DOHH2 (cell line): ENCODE measurements at regions not wholly inside any gene's neighbourhood (a gene's known extent, or its start where the extent isn't known, plus 50 kb on each side); places are given as distances from the start of the nearest gene placed in this dataset.

ENCODE experiments used
- H3F3A ChIP-seq: fragments of 200-600 bp; sonication (generic), shearing (Covaris generic); 2 replicates; pipeline ENCODE4 v1.6.0; 2016; ENCODE audit warnings: antibody characterized with exemption, mild to moderate bottlenecking; ENCODE audit not compliant: control insufficient read depth, insufficient read depth
- H3K27ac ChIP-seq: fragments of 200-600 bp; sonication (generic); 2 replicates; pipeline ENCODE4 v1.5.1; 2014; ENCODE audit warnings: low read depth, mild to moderate bottlenecking, low read length, moderate library complexity
- H3K27me3 ChIP-seq: fragments of 200-600 bp; sonication (generic); 2 replicates; pipeline ENCODE4 v1.6.1; 2014; ENCODE audit warnings: mild to moderate bottlenecking, low read length, mixed read lengths; ENCODE audit not compliant: control insufficient read depth
- H3K36me3 ChIP-seq: fragments of 200-600 bp; sonication (generic); 2 replicates; pipeline ENCODE4 v1.6.1; 2014; ENCODE audit warnings: mild to moderate bottlenecking, low read length, moderate library complexity, mixed read lengths; ENCODE audit not compliant: control insufficient read depth
- H3K4me1 ChIP-seq: fragments of 200-600 bp; sonication (generic); 2 replicates; pipeline ENCODE4 v1.6.1; 2014; ENCODE audit warnings: mild to moderate bottlenecking, low read length, mixed read lengths; ENCODE audit not compliant: control insufficient read depth
- H3K4me2 ChIP-seq: fragments of 200-600 bp; sonication (generic); 2 replicates; pipeline ENCODE4 v1.6.0; 2014; ENCODE audit warnings: mild to moderate bottlenecking, low read length, moderate library complexity
- H3K4me3 ChIP-seq: fragments of 200-600 bp; sonication (generic); 2 replicates; pipeline ENCODE4 v1.5.1; 2014; ENCODE audit warnings: mild to moderate bottlenecking, low read length, mixed read lengths
- H3K79me2 ChIP-seq: fragments of 200-600 bp; sonication (generic); 2 replicates; pipeline ENCODE4 v1.6.1; 2014; ENCODE audit warnings: mild to moderate bottlenecking, low read length, mixed read lengths; ENCODE audit not compliant: control insufficient read depth
- H3K9me2 ChIP-seq: fragments of 200-600 bp; sonication (generic); replicated peaks from 2 replicates; pipeline ENCODE4 v1.6.1; 2014; ENCODE audit warnings: mild to moderate bottlenecking, low read length, mixed read lengths; ENCODE audit not compliant: control insufficient read depth
- H3K9me3 ChIP-seq: fragments of 200-600 bp; sonication (generic); 2 replicates; pipeline ENCODE4 v1.6.1; 2014; ENCODE audit warnings: antibody characterized with exemption, low read length, mixed read lengths; ENCODE audit not compliant: control insufficient read depth, insufficient read depth
- H4K20me1 ChIP-seq: fragments of 200-600 bp; sonication (generic); 2 replicates; pipeline ENCODE4 v1.6.0; 2014; ENCODE audit warnings: low read depth, mild to moderate bottlenecking, antibody characterized with exemption, low read length, moderate library complexity; ENCODE audit not compliant: control insufficient read depth, insufficient read depth
- EZH2phosphoT487 ChIP-seq: fragments of 200-600 bp; sonication (generic); IDR thresholded peaks from 2 replicates; pipeline ENCODE4 v1.6.1; 2017; ENCODE audit warnings: borderline replicate concordance, mild to moderate bottlenecking, antibody characterized with exemption, low read length, moderate library complexity, mixed read lengths
- TF ChIP-seq, protein P1 (sequence below): fragments of 200-600 bp; sonication (generic); IDR thresholded peaks from one replicate; pipeline ENCODE4 v1.5.1; 2014; ENCODE audit warnings: antibody characterized with exemption, mild to moderate bottlenecking, low read depth, low read length; ENCODE audit not compliant: poor library complexity, severe bottlenecking

DNA sequence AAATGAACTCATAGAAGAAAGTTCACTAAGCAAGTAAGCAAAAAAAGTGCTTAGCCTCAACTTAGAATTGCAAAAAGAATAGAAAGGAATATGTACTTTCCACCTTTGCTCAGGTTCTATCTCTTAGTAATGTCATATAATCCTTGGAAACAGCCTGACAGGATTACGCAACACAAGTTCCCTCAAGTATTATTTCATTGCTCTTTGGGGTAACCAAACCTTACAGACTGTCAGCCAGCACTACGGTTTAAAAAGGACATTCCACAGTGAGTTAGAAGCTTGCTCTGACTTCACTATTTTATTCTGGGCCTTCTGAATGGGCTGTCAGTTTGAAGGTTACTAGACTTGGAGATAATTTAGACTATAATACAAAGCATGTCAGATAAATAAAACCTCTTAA lies 264.0 kb downstream of the ATXN7L3B start:
- Histone ChIP-seq H4K20me1 (no peaks in the 10 kb centered on the region), H3K27me3 (no peaks in the 10 kb centered on the region), H3K4me2 (no peak overlapping the region), H3K9me2 (no peaks in the 10 kb centered on the region), H3K9me3 (no peaks in the 10 kb centered on the region), H3K79me2 (no peaks in the 10 kb centered on the region), H3K4me3 (no peak overlapping the region), H3F3A (no peaks in the 10 kb centered on the region), H3K36me3 (no peaks in the 10 kb centered on the region), H3K27ac (no peak overlapping the region), H3K4me1 (no peaks in the 10 kb centered on the region)
- no peak for TF ChIP-seq EZH2phosphoT487
- TF ChIP-seq, protein P1, sequence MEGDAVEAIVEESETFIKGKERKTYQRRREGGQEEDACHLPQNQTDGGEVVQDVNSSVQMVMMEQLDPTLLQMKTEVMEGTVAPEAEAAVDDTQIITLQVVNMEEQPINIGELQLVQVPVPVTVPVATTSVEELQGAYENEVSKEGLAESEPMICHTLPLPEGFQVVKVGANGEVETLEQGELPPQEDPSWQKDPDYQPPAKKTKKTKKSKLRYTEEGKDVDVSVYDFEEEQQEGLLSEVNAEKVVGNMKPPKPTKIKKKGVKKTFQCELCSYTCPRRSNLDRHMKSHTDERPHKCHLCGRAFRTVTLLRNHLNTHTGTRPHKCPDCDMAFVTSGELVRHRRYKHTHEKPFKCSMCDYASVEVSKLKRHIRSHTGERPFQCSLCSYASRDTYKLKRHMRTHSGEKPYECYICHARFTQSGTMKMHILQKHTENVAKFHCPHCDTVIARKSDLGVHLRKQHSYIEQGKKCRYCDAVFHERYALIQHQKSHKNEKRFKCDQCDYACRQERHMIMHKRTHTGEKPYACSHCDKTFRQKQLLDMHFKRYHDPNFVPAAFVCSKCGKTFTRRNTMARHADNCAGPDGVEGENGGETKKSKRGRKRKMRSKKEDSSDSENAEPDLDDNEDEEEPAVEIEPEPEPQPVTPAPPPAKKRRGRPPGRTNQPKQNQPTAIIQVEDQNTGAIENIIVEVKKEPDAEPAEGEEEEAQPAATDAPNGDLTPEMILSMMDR = no peak

DNA sequence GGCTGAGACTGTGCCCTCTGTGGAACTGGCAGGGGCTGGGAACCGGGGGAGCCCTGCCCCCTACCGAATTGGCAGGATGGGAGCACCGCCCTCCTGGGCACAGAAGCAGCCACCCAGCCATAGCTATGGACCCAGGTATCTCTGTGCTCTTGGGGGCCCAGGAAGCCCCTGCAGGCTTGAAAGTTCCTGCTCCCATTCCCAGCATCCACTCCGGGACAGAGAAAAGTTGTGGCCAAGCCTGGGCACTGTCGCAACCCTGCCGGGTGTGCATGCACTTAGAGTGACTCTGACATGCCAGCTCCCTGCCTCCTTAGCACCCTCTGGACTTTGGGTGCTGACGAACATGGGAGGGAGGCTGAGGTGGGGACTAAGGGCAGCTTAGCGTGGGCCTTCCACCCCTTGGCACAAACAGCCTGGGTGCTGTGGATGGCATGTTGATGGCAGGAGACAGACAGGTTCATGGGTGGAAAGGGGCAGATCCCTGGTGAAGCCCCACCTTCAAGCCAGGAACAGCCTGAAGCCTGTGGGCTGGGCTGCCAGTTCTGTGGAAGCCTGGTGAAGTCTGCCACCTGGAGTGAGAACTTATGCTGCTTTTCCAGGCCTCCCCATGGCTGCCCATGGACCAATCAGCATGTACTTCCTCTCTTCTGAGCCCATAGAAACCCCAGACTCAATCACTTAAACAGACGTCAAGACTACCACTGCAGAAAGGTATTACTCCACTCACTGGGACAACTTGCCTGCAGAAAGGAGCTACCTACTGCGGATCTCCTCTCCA lies 279.0 kb downstream of the ATXN7L3B start:
- no peak overlapping the region for H3K4me3 ChIP-seq
- no peaks in the 10 kb centered on the region for H3K4me1 ChIP-seq
- H3F3A ChIP-seq = no peaks in the 10 kb centered on the region
- no peaks in the 10 kb centered on the region for H3K79me2 ChIP-seq
- peaks cover 4% of the 10 kb centered on the region; the same call in 1 of the 2 replicates for H3K9me3 ChIP-seq
- H3K4me2 ChIP-seq = no peak overlapping the region
- no peak overlapping the region for H3K27ac ChIP-seq
- no peaks in the 10 kb centered on the region for H3K36me3 ChIP-seq
- H3K27me3 ChIP-seq = no peaks in the 10 kb centered on the region
- no peaks in the 10 kb centered on the region for H4K20me1 ChIP-seq
- TF ChIP-seq, protein P1 = no peak
- no peak for TF ChIP-seq EZH2phosphoT487
- no peaks in the 10 kb centered on the region for H3K9me2 ChIP-seq

DNA sequence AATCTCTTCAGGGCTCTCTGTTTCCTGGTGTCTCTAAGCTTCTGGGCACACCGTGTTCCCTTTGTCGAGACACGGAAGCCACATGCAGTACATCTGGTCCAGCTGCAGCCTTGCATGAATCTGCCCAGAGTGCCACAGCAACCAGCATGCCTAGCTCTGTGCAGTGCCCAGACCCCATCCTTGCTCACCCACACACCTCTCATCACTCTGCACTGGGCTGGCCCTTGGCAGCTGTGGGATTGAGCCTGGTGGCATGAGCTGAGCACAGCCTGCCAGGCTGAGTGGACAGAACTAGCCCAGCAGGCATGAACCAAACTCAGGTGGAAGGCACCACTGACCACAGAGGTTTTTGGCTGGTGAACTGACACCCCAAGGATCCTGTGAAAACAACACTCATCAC lies 279.9 kb downstream of the ATXN7L3B start:
- no peaks in the 10 kb centered on the region for H3K36me3 ChIP-seq
- H3K4me1 ChIP-seq = no peaks in the 10 kb centered on the region
- no peak for TF ChIP-seq EZH2phosphoT487
- TF ChIP-seq, protein P1 = no peak

More for the DNA sequence above, 279.9 kb downstream of the ATXN7L3B start:
- H4K20me1 ChIP-seq = no peaks in the 10 kb centered on the region
- H3K4me3 ChIP-seq = no peak overlapping the region
- H3K27ac ChIP-seq = no peak overlapping the region
- H3K27me3 ChIP-seq = no peaks in the 10 kb centered on the region
- no peaks in the 10 kb centered on the region for H3K9me2 ChIP-seq
- no peaks in the 10 kb centered on the region for H3F3A ChIP-seq
- H3K4me2 ChIP-seq = no peak overlapping the region
- peaks cover 4% of the 10 kb centered on the region; the same call in 1 of the 2 replicates for H3K9me3 ChIP-seq
- H3K79me2 ChIP-seq = no peaks in the 10 kb centered on the region
